ENCODE measurements at regions not wholly inside any gene's neighbourhood (a gene's known extent, or its start where the extent isn't known, plus 50 kb on each side); places are given as distances from the start of the nearest gene placed in this dataset.

DNA sequence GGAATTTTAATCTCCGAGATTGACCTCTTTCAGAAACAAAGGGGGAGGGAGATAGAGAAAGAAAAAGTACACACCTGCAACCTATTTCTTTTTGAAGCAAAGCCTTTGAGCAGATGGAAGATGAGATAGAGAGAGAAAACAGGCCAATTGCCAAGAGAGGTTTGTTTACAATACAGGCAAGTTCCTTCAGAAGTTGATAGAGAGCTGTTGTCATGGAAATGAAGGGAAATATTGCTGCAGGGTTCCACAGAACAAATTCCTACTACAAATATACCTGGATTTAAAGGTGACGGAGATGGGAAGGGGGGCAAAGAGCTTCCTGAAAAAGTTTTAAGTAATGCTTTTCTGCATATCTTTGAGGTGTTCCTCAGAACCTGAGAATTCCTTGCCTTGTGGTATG is 388.4 kb downstream of the NDFIP2 start:
- Histone ChIP-seq H3K4me3 (no peak overlapping the region), H3K36me3 (no peaks in the 10 kb centered on the region), H3K27ac (no peak overlapping the region), H3K27me3 (no peaks in the 10 kb centered on the region), H3K4me1 (peaks cover 0 to 2% (median 0%) of the 10 kb centered on the region in 12 donors), H3K9me3 (no peaks in the 10 kb centered on the region)
- no peak for ATAC-seq
- WGBS, 4 donors, result 61 to 79% (median 66%) methylated on average over 2 of the region's 2 CpGs
- no peak for DNase-seq
- TF ChIP-seq, protein P1, sequence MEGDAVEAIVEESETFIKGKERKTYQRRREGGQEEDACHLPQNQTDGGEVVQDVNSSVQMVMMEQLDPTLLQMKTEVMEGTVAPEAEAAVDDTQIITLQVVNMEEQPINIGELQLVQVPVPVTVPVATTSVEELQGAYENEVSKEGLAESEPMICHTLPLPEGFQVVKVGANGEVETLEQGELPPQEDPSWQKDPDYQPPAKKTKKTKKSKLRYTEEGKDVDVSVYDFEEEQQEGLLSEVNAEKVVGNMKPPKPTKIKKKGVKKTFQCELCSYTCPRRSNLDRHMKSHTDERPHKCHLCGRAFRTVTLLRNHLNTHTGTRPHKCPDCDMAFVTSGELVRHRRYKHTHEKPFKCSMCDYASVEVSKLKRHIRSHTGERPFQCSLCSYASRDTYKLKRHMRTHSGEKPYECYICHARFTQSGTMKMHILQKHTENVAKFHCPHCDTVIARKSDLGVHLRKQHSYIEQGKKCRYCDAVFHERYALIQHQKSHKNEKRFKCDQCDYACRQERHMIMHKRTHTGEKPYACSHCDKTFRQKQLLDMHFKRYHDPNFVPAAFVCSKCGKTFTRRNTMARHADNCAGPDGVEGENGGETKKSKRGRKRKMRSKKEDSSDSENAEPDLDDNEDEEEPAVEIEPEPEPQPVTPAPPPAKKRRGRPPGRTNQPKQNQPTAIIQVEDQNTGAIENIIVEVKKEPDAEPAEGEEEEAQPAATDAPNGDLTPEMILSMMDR (IDR thresholded peaks at IDR 0.05), result no peak
- TF ChIP-seq POLR2A (IDR thresholded peaks at IDR 0.05), result no peak
- intact Hi-C loops (cut with DNase I), result no loop called here

DNA sequence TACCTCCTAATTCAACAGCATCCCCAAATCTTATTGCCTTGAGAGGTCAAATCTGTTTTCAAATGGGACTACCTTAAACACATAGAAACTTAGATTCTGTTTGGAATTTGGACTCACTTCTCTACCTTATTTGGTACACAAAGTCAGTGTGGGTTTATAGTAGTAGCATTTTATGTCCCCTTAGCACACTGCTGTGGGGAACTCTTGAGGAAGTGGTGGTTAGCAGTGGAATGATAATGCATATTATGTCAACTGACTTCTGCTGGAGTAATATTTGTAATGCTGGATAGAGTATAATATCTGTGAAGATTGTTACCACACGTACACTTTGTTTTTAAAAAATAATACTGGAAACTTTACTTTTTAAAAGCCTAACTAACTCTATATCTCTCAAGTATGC is 386.3 kb downstream of the NDFIP2 start:
- TF ChIP-seq, protein P1 (IDR thresholded peaks at IDR 0.05), result no peak
- TF ChIP-seq POLR2A (IDR thresholded peaks at IDR 0.05), result no peak
- no peaks in the 10 kb centered on the region for H3K27me3 ChIP-seq
- ATAC-seq, result no peak

DNA sequence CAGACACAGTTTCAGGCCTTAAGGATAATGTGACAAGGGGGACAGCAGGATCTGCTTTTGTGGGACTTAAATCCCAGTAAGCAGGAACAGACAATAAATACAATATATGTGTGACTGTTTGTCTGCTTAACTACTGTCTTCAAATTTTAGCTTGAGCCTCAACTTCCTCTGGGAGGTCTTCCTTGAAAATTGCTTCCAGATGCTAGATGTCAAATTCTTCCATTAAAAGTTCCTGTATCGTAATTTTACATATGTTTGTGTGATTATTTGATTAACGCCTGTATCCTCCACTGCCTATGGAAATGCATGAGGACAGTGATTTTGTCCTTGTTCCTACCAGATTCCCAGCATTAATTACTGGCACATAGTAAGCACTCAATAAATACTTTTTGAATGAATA is 385.5 kb downstream of the NDFIP2 start:
- 69 to 89% (median 87%) methylated on average over 2 of the region's 2 CpGs for WGBS, 4 donors
- TF ChIP-seq POLR2A (IDR thresholded peaks at IDR 0.05), result no peak
- TF ChIP-seq, protein P1 (IDR thresholded peaks at IDR 0.05), result no peak

More for the DNA sequence above, 386.3 kb downstream of the NDFIP2 start:
- Histone ChIP-seq H3K9me3 (no peaks in the 10 kb centered on the region), H3K36me3 (no peaks in the 10 kb centered on the region), H3K4me3 (no peak overlapping the region), H3K4me1 (peaks cover 0 to 2% (median 0%) of the 10 kb centered on the region in 12 donors), H3K27ac (no peak overlapping the region)
- intact Hi-C loops (cut with DNase I), result no loop called here
- DNase-seq, result no peak
- WGBS, 4 donors, result 76 to 88% (median 79%) methylated on average over 1 of the region's 1 CpG

DNA sequence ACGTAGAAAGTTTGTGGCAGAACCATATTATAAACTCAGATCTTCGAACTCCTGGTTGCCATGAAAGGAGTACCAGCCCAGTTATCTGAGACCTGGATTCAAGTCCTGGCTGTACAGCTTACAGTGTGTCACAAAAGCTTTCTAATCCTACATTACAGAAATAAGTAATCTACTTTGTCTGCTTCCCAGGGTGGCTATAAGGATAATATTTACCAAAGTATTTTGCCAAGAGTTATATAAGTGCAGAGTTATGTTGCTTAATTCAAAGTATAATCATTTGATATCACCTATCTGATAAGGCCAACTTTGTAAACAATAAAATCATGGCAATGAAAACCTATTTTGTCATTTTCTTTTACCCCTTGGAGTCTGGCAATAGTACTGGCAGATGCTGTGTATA is 381.6 kb downstream of the NDFIP2 start:
- Histone ChIP-seq H3K4me1 (no peaks in the 10 kb centered on the region), H3K36me3 (no peaks in the 10 kb centered on the region), H3K27ac (no peak overlapping the region), H3K9me3 (no peaks in the 10 kb centered on the region), H3K4me3 (no peak overlapping the region), H3K27me3 (no peaks in the 10 kb centered on the region)
- TF ChIP-seq POLR2A (IDR thresholded peaks at IDR 0.05), result no peak
- TF ChIP-seq, protein P1 (IDR thresholded peaks at IDR 0.05), result no peak
- 76 to 92% (median 87%) methylated on average over 2 of the region's 2 CpGs for WGBS, 4 donors
- DNase-seq (no peak), ATAC-seq (no peak)
- intact Hi-C loops (cut with DNase I), result no loop called here

More for the DNA sequence above, 385.5 kb downstream of the NDFIP2 start:
- Histone ChIP-seq H3K9me3 (no peaks in the 10 kb centered on the region), H3K4me3 (no peak overlapping the region), H3K27ac (no peak overlapping the region), H3K4me1 (peaks cover 0 to 2% (median 0%) of the 10 kb centered on the region in 12 donors), H3K27me3 (no peaks in the 10 kb centered on the region), H3K36me3 (no peaks in the 10 kb centered on the region)
- DNase-seq, result no peak
- no peak for ATAC-seq
- intact Hi-C loops (cut with DNase I), result no loop called here

Measured in heart left ventricle (tissue), 16 donors.